SK-N-SH (cell line): ENCODE measurements at regions not wholly inside any gene's neighbourhood (a gene's known extent, or its start where the extent isn't known, plus 50 kb on each side); places are given as distances from the start of the nearest gene placed in this dataset.

Experiments used
- CTCF ChIA-PET: fragments of 300-600, 350-600 bp; formaldehyde crosslinking; extraction: SDS; loops from one replicate; lab custom pipeline; 2021; lab: Yijun Ruan, JAX
- POLR2A ChIA-PET: fragments of 350-600 bp; sonication (Branson Sonifier 250); formaldehyde crosslinking; extraction: SDS; loops from one replicate; lab custom pipeline; 2020; ENCODE audit warnings: antibody characterized with exemption, inconsistent platforms; lab: Yijun Ruan, JAX
- DNase-seq: peaks from one replicate; pipeline ENCODE4 v3.0.0; 2012
- H2AFZ ChIP-seq: fragments of 200-600 bp; sonication (generic); 2 replicates; pipeline ENCODE4 v1.8.1; 2016; ENCODE audit warnings: antibody characterized with exemption, mild to moderate bottlenecking, low read depth
- H3F3A ChIP-seq: fragments of 200-600 bp; sonication (generic); replicated peaks from 2 replicates; pipeline ENCODE3; 2016; ENCODE audit warnings: antibody characterized with exemption, mild to moderate bottlenecking; ENCODE audit not compliant: insufficient read depth
- H3K27ac ChIP-seq, 2 experiments: fragments of 200-500 bp in 1 of 2; fragments of 200-600 bp in 1 of 2; sonication (Bioruptor generic) in 1 of 2; sonication (generic), shearing (Covaris generic) in 1 of 2; 2 replicates each; pipeline versions ENCODE4 v1.5.1 to v1.6.1; 2014 to 2016; ENCODE audit warnings: low read depth in 2 of 2, inconsistent platforms in 1 of 2, low read length in 1 of 2, mild to moderate bottlenecking in 1 of 2, mixed read lengths in 1 of 2
- H3K27me3 ChIP-seq: fragments of 200-600 bp; sonication (generic), shearing (Covaris generic); 2 replicates; pipeline ENCODE4 v1.6.1; 2016; ENCODE audit warnings: mixed run types; ENCODE audit not compliant: insufficient read depth
- H3K36me3 ChIP-seq, 2 experiments: fragments of 200-500 bp in 1 of 2; fragments of 200-600 bp in 1 of 2; sonication (Bioruptor generic) in 1 of 2; sonication (generic) in 1 of 2; replicated peaks in 1 of 2; 2 replicates each; pipeline versions ENCODE3 to v1.5.1; 2014 to 2016; ENCODE audit warnings: low read length in 1 of 2, mild to moderate bottlenecking in 1 of 2; ENCODE audit not compliant: insufficient read depth in 2 of 2, control insufficient read depth in 1 of 2
- H3K4me1 ChIP-seq, 2 experiments: fragments of 200-500 bp in 1 of 2; fragments of 200-600 bp in 1 of 2; sonication (Bioruptor generic) in 1 of 2; sonication (generic), shearing (Covaris generic) in 1 of 2; 2 replicates each; pipeline versions ENCODE4 v1.5.1 to v1.6.1; 2014 to 2016; ENCODE audit warnings: low read depth in 1 of 2, low read length in 1 of 2, mixed run types in 1 of 2; ENCODE audit not compliant: insufficient read depth in 2 of 2, control insufficient read depth in 1 of 2
- H3K4me2 ChIP-seq: fragments of 200-600 bp; sonication (generic), shearing (Covaris generic); 2 replicates; pipeline ENCODE4 v1.6.1; 2017; ENCODE audit warnings: mixed run types
- H3K4me3 ChIP-seq, 2 experiments: fragments of 200-500 bp in 1 of 2; fragments of 200-600 bp in 1 of 2; sonication (Bioruptor generic) in 1 of 2; sonication (generic), shearing (Covaris generic) in 1 of 2; 2 replicates each; pipeline versions ENCODE4 v1.5.1 to v1.8.1; 2014 to 2016; ENCODE audit warnings: low read depth in 2 of 2, inconsistent platforms in 1 of 2, low read length in 1 of 2, mild to moderate bottlenecking in 1 of 2, mixed read lengths in 1 of 2, moderate library complexity in 1 of 2
- H3K79me2 ChIP-seq: fragments of 200-600 bp; sonication (generic); 2 replicates; pipeline ENCODE4 v1.8.1; 2017; ENCODE audit warnings: mild to moderate bottlenecking; ENCODE audit not compliant: insufficient read depth
- H3K9ac ChIP-seq: fragments of 200-600 bp; sonication (generic); 2 replicates; pipeline ENCODE4 v1.6.1; 2017; ENCODE audit warnings: mixed run types
- H3K9me2 ChIP-seq: fragments of 200-600 bp; sonication (generic); 2 replicates; pipeline ENCODE4 v1.6.1; 2017; ENCODE audit warnings: mixed run types
- H3K9me3 ChIP-seq: fragments of 200-600 bp; sonication (generic); 2 replicates; pipeline ENCODE4 v1.6.1; 2017; ENCODE audit warnings: mixed run types, mild to moderate bottlenecking, moderate library complexity
- H4K20me1 ChIP-seq: fragments of 200-600 bp; sonication (generic); 2 replicates; pipeline ENCODE4 v1.6.1; 2017; ENCODE audit warnings: mild to moderate bottlenecking, mixed run types; ENCODE audit not compliant: insufficient read depth
- CTCF ChIP-seq: fragments of 200-600 bp; sonication (generic); IDR thresholded peaks from 2 replicates; pipeline ENCODE4 v1.6.1; 2017; ENCODE audit warnings: antibody characterized with exemption, mild to moderate bottlenecking, moderate library complexity
- ELF1 ChIP-seq: IDR thresholded peaks from 2 replicates; pipeline ENCODE4 v1.4.0; 2012
- EP300 ChIP-seq, 2 experiments: IDR thresholded peaks; 2 replicates each; pipeline versions ENCODE4 v1.4.0 to v1.6.1; 2012; ENCODE audit warnings: borderline replicate concordance in 1 of 2, low read depth in 1 of 2, low read length in 1 of 2
- FOSL2 ChIP-seq: IDR thresholded peaks from 2 replicates; pipeline ENCODE4 v1.4.0; 2012; ENCODE audit warnings: low read depth, mild to moderate bottlenecking, moderate library complexity, borderline replicate concordance
- GATA2 ChIP-seq: sonication (generic); formaldehyde crosslinking; IDR thresholded peaks from 2 replicates; pipeline ENCODE4 v1.5.0; 2020; ENCODE audit warnings: mild to moderate bottlenecking, missing genetic modification reagents
- IRF3 ChIP-seq: fragments of 150-350 bp; IDR thresholded peaks from 2 replicates; pipeline ENCODE4 v1.6.1; 2016; ENCODE audit warnings: mild to moderate bottlenecking, low read depth, low read length
- JUND ChIP-seq: IDR thresholded peaks from 2 replicates; pipeline ENCODE4 v1.4.0; 2012
- MEF2A ChIP-seq: IDR thresholded peaks from 2 replicates; pipeline ENCODE4 v1.4.0; 2012; ENCODE audit warnings: low read depth, borderline replicate concordance
- NRF1 ChIP-seq: IDR thresholded peaks from 2 replicates; pipeline ENCODE4 v1.6.1; 2012; ENCODE audit warnings: low read depth, mild to moderate bottlenecking, low read length
- RAD21 ChIP-seq: IDR thresholded peaks from 2 replicates; pipeline ENCODE4 v1.6.1; 2012; ENCODE audit warnings: mild to moderate bottlenecking, low read length
- RCOR1 ChIP-seq: fragments of 150-350 bp; IDR thresholded peaks from 2 replicates; pipeline ENCODE4 v1.6.1; 2017; ENCODE audit warnings: antibody characterized with exemption, low read length
- REST ChIP-seq: IDR thresholded peaks from 2 replicates; pipeline ENCODE4 v1.6.1; 2012; ENCODE audit warnings: mild to moderate bottlenecking, low read depth, low read length, moderate library complexity
- RXRA ChIP-seq: IDR thresholded peaks from 2 replicates; pipeline ENCODE4 v1.4.0; 2012; ENCODE audit warnings: low read depth, mild to moderate bottlenecking, borderline replicate concordance
- SIN3A ChIP-seq: IDR thresholded peaks from 2 replicates; pipeline ENCODE4 v1.6.1; 2012; ENCODE audit warnings: low read depth, mild to moderate bottlenecking, low read length, moderate library complexity, borderline replicate concordance
- TAF1 ChIP-seq: IDR thresholded peaks from 2 replicates; pipeline ENCODE4 v1.6.1; 2012; ENCODE audit warnings: low read depth, mild to moderate bottlenecking, low read length, moderate library complexity, borderline replicate concordance
- TCF12 ChIP-seq: IDR thresholded peaks from 2 replicates; pipeline ENCODE4 v1.4.0; 2012
- USF2 ChIP-seq: fragments of 150-350 bp; IDR thresholded peaks from 2 replicates; pipeline ENCODE4 v1.6.1; 2017; ENCODE audit warnings: antibody characterized with exemption, low read length, low read depth, borderline replicate concordance
- ZBTB33 ChIP-seq: IDR thresholded peaks from 2 replicates; pipeline ENCODE4 v1.4.0; 2012; ENCODE audit warnings: low read depth, borderline replicate concordance
- whole genome bisulfite sequencing: methylation state at CpG from one replicate; pipeline ENCODE4 v1.1.6; 2017; ENCODE audit warnings: low lambda C conversion rate; 5-methylcytosine and 5-hydroxymethylcytosine counted together

GRCh38 chr10:1911771-1912170 is 174.4 kb upstream of the ADARB2 start (continued):
- no peak for TF ChIP-seq REST
- no peak for TF ChIP-seq RXRA
- TF ChIP-seq TAF1, result no peak

- H3K4me3 ChIP-seq, result no peak overlapping the region
- no peaks in the 10 kb centered on the region for H3K4me1 ChIP-seq
- no peak overlapping the region for H2AFZ ChIP-seq
- no peaks in the 10 kb centered on the region for H3K79me2 ChIP-seq
- no peaks in the 10 kb centered on the region for H3F3A ChIP-seq
- no peak overlapping the region for H3K4me2 ChIP-seq
- H3K9me3 ChIP-seq, result peaks cover 4% of the 10 kb centered on the region
- WGBS, result 30% methylated on average over 4 of the region's 4 CpGs
- no peak overlapping the region for H3K9ac ChIP-seq
- no peak for DNase-seq
- no peaks in the 10 kb centered on the region for H3K9me2 ChIP-seq
- no peaks in the 10 kb centered on the region for H4K20me1 ChIP-seq
- no peak overlapping the region for H3K27ac ChIP-seq
- CTCF ChIA-PET, result interaction anchor here (0.6 kb wide), 1 partner anchor 606 kb away, joined by 3 read pairs; no protein-coding TSS in a partner anchor
- no peaks in the 10 kb centered on the region for H3K27me3 ChIP-seq
- H3K36me3 ChIP-seq, result no peaks in the 10 kb centered on the region
- POLR2A ChIA-PET, result no interaction called here
- no peak for TF ChIP-seq RXRA
- TF ChIP-seq NRF1, result no peak
- no peak for TF ChIP-seq EP300 (IDR thresholded peaks at IDR 0.05; ENCODE audit: borderline replicate concordance in 1 of 2, low read depth in 1 of 2, low read length in 1 of 2)
- no peak for TF ChIP-seq REST
- TF ChIP-seq RAD21, result no peak
- no peak for TF ChIP-seq ZBTB33
- no peak for TF ChIP-seq SIN3A
- no peak for TF ChIP-seq FOSL2
- TF ChIP-seq RCOR1, result no peak
- TF ChIP-seq USF2, result no peak
- TF ChIP-seq GATA2 (CRISPR knock-in tag), result no peak
- no peak for TF ChIP-seq CTCF
- no peak for TF ChIP-seq MEF2A
- no peak for TF ChIP-seq ELF1
- no peak for TF ChIP-seq IRF3
- no peak for TF ChIP-seq TCF12
- no peak for TF ChIP-seq JUND
Observed at GRCh38 chr10:1903982-1904381, 166.7 kb upstream of the ADARB2 start.
